ENCODE measurements at regions not wholly inside any gene's neighbourhood (a gene's known extent, or its start where the extent isn't known, plus 50 kb on each side); places are given as distances from the start of the nearest gene placed in this dataset.
A peak's percentile ranks its signal among the peaks of the same experiment; 100 is the strongest.

DNA sequence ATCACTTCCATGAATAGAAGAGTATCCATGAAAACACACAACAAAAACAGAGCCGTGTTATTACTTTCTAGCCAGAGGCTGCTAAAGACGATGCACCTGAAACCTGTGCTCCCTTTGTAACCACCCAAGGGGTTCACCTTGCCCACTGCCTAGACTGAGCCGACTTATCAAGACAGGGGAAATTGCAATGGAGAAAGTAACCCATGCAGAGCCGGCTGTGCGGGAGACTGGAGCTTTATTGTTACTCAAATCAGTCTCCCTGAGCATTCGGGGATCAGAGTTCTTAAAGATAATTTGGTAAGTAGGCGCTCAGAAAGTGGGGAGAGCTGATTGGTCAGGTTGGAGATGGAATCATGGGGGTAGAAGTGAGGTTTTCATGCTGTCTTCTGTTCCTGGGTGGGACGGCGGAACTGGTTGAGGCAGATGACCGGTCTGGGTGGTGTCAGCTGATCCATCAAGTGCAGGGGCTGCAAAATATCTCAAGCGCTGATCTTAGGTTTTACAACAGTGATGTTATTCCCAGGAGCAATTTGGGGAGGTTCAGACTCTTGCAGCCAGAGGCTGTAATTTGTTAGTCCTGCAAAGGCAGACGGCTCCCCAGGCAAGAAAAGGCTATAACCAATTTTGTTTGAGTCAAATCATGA is 366.6 kb downstream of the PREX1 start:
- H3K27ac Mint-ChIP-seq (ENCODE audit: unreplicated experiment) = no peak overlapping the region
- Histone ChIP-seq H3K9me3 (no peaks in the 10 kb centered on the region), H3K36me3 (ENCODE audit: control insufficient read depth, insufficient read depth, low read length) (no peaks in the 10 kb centered on the region), H3K27me3 (replicated peaks; ENCODE audit: control insufficient read depth, insufficient read depth, low read length) (no peaks in the 10 kb centered on the region), H3K4me1 (peaks cover 7% of the 10 kb centered on the region), H3K4me3 (ENCODE audit: low read depth, low read length) (no peak overlapping the region)
- H3K9me3 Mint-ChIP-seq (ENCODE audit: unreplicated experiment) = peaks cover 10% of the 10 kb centered on the region
- peaks cover 5% of the 10 kb centered on the region for H3K27me3 Mint-ChIP-seq (ENCODE audit: insufficient read depth, unreplicated experiment)
- H3K4me3 Mint-ChIP-seq (ENCODE audit: unreplicated experiment) = no peak overlapping the region
- TF ChIP-seq, protein P1, sequence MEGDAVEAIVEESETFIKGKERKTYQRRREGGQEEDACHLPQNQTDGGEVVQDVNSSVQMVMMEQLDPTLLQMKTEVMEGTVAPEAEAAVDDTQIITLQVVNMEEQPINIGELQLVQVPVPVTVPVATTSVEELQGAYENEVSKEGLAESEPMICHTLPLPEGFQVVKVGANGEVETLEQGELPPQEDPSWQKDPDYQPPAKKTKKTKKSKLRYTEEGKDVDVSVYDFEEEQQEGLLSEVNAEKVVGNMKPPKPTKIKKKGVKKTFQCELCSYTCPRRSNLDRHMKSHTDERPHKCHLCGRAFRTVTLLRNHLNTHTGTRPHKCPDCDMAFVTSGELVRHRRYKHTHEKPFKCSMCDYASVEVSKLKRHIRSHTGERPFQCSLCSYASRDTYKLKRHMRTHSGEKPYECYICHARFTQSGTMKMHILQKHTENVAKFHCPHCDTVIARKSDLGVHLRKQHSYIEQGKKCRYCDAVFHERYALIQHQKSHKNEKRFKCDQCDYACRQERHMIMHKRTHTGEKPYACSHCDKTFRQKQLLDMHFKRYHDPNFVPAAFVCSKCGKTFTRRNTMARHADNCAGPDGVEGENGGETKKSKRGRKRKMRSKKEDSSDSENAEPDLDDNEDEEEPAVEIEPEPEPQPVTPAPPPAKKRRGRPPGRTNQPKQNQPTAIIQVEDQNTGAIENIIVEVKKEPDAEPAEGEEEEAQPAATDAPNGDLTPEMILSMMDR (IDR thresholded peaks at IDR 0.05; ENCODE audit: insufficient read depth in 1 of 2, low read depth in 1 of 2, low read length in 1 of 2, severe bottlenecking in 1 of 2, unreplicated experiment in 1 of 2) = no peak
- ChIA-PET POLR2A (no interaction called here), CTCF (no interaction called here)
- peaks cover 7% of the 10 kb centered on the region for H3K4me1 Mint-ChIP-seq (ENCODE audit: low read depth, unreplicated experiment)
- H3K36me3 Mint-ChIP-seq (ENCODE audit: insufficient read depth, unreplicated experiment) = no peaks in the 10 kb centered on the region
- BruUV-seq (replicated peaks) = no TSS peak
- peak in 1 of 2 experiments; percentile 49 for DNase-seq
- intact Hi-C loops (cut with micrococcal nuclease; ENCODE audit: unreplicated experiment) = loop anchor here (5.0 kb wide), 1 partner anchor 326 kb away; no protein-coding TSS in a partner anchor

DNA sequence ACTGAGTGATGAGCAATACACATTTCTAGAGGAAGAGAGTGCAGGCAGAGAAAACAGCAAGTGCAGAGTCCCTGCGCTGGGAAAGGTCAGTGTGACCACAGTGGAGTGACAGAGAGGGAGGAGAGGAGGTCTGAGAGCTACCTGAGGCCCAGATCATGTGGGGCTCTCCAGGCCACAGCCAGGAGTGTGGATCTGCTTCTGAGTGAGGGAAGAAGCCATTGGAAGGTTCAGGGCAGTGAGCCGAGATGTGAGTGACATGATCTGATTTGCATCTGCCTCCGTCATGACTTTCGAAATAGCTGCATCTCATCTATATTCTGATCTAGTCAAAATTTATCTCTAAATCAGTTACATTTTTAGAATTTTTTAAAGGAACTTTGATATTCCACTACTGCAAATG is 367.1 kb downstream of the PREX1 start:
- ChIA-PET CTCF (no interaction called here), POLR2A (no interaction called here)
- intact Hi-C loops (cut with micrococcal nuclease; ENCODE audit: unreplicated experiment) = loop anchor here (5.0 kb wide), 1 partner anchor 327 kb away; no protein-coding TSS in a partner anchor
- Mint-ChIP-seq H3K4me1 (ENCODE audit: low read depth, unreplicated experiment) (peaks cover 7% of the 10 kb centered on the region), H3K4me3 (ENCODE audit: unreplicated experiment) (no peak overlapping the region), H3K9me3 (ENCODE audit: unreplicated experiment) (peaks cover 4% of the 10 kb centered on the region), H3K27me3 (ENCODE audit: insufficient read depth, unreplicated experiment) (peaks cover 5% of the 10 kb centered on the region), H3K36me3 (ENCODE audit: insufficient read depth, unreplicated experiment) (no peaks in the 10 kb centered on the region), H3K27ac (ENCODE audit: unreplicated experiment) (no peak overlapping the region)
- TF ChIP-seq, protein P1 (IDR thresholded peaks at IDR 0.05; ENCODE audit: insufficient read depth in 1 of 2, low read depth in 1 of 2, low read length in 1 of 2, severe bottlenecking in 1 of 2, unreplicated experiment in 1 of 2) = no peak
- H3K4me3 ChIP-seq (ENCODE audit: low read depth, low read length) = no peak overlapping the region
- no peaks in the 10 kb centered on the region for H3K36me3 ChIP-seq (ENCODE audit: control insufficient read depth, insufficient read depth, low read length)
- H3K4me1 ChIP-seq = peaks cover 7% of the 10 kb centered on the region
- H3K27me3 ChIP-seq (replicated peaks; ENCODE audit: control insufficient read depth, insufficient read depth, low read length) = no peaks in the 10 kb centered on the region
- no TSS peak for BruUV-seq (replicated peaks)
- DNase-seq = no peak
- H3K9me3 ChIP-seq = no peaks in the 10 kb centered on the region

DNA sequence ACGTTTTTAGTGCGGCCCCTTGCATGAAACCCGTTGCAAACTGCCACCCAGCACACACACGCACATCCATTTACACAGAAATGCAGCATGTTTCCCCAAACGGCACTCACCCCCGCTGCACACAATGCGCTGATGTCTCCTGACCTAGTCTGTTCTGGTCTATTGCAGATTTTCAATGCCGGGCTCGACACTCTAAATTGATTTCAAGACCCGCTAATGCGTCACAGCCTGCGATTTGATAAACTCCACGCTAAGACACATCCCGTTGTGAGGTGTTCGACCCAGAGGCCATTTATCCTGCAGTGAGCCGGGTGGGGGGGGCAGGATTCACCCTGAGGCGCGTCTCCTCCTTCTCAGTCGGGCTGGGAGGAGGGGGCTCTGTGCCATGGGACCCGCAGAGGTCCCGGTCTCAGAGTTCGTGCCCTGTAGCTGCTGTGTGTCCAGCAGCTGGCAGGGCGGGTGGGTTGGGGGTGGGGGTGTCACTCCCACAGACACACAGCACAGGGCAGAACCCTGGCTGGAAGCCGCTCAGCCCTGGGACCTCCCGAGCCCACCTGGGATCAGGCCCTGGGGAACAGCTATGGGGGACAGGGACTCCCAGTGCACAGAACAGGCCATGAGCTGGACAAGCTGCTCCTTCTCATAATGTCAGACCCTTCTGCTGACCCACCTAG is 367.9 kb downstream of the PREX1 start:
- Mint-ChIP-seq H3K4me3 (ENCODE audit: unreplicated experiment) (no peak overlapping the region), H3K27me3 (ENCODE audit: insufficient read depth, unreplicated experiment) (peaks cover 5% of the 10 kb centered on the region), H3K36me3 (ENCODE audit: insufficient read depth, unreplicated experiment) (no peaks in the 10 kb centered on the region), H3K9me3 (ENCODE audit: unreplicated experiment) (no peaks in the 10 kb centered on the region), H3K4me1 (ENCODE audit: low read depth, unreplicated experiment) (peaks cover 7% of the 10 kb centered on the region), H3K27ac (ENCODE audit: unreplicated experiment) (no peak overlapping the region)
- POLR2A ChIA-PET = no interaction called here
- no TSS peak for BruUV-seq (replicated peaks)
- TF ChIP-seq, protein P1 (IDR thresholded peaks at IDR 0.05; ENCODE audit: insufficient read depth in 1 of 2, low read depth in 1 of 2, low read length in 1 of 2, severe bottlenecking in 1 of 2, unreplicated experiment in 1 of 2) = no peak
- Histone ChIP-seq H3K27me3 (replicated peaks; ENCODE audit: control insufficient read depth, insufficient read depth, low read length) (no peaks in the 10 kb centered on the region), H3K36me3 (ENCODE audit: control insufficient read depth, insufficient read depth, low read length) (no peaks in the 10 kb centered on the region), H3K4me3 (ENCODE audit: low read depth, low read length) (no peak overlapping the region), H3K9me3 (no peaks in the 10 kb centered on the region), H3K4me1 (peaks cover 7% of the 10 kb centered on the region)
- no peak for DNase-seq
- CTCF ChIA-PET = no interaction called here
- intact Hi-C loops (cut with micrococcal nuclease; ENCODE audit: unreplicated experiment) = loop anchor here (5.0 kb wide), 1 partner anchor 327 kb away; no protein-coding TSS in a partner anchor

Data from Caco-2 (cell line).